ENCODE measurements at regions not wholly inside any gene's neighbourhood (a gene's known extent, or its start where the extent isn't known, plus 50 kb on each side); places are given as distances from the start of the nearest gene placed in this dataset.

DNA sequence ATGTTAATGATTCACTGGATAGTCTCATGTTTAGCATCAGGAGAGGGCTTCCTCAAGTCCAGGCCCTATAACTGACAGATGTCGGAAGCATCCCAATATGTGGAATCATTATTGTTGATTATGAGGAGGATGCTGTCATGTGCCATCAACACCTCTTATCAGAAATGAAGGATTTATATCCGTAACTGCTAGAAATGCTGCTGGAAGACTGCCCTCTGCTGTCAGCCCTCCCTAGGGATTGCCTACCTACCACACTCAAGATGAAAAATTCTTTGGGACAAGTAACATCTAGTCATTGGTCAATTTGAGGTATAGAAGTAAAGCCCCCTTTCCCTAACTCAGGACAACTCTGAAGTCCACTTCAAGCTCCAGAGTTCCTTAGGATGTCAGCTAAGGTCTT lies 1166.5 kb upstream of the NXPH2 start:
- peak; percentile 4 for DNase-seq (ENCODE audit: low spot score)

DNA sequence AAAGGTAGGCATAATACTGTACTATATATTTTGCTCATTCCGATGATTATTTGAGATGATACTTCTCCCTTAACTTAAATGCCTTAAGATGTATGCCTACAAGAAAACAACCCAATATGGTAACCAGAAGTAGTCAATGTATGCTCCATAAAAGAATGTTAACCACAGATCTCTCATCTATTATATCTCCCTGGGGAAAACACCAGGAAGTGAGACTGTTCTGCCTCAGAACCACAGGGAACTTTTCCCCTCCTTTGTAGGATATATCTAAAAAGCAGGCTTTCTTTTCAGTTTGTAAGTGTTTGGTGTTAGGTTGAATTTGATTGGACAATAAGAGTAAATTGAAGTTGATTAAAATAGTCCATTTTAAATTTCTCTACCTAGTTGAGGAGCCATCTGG lies 1160.5 kb upstream of the NXPH2 start:
- no peak for DNase-seq (ENCODE audit: low spot score)

DNA sequence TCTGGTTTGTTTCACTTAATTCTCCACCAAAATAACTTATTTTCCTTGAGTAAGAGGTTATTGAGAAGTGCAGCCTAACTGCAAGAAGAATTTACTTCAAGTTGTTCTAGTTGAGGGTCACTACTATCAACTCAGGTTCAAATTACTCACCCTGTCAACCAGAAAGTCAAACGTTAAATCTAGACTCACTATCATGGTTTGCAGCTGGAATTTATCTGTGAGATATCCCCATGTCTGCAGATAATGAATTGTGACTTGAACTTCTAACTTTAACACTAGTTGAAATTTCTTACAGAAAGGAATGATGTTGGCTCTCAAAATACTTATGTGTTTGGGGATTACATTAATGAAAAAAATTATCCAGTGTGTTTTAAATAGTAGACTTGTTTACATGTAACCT lies 1145.7 kb upstream of the NXPH2 start:
- DNase-seq (ENCODE audit: low spot score) = no peak

DNA sequence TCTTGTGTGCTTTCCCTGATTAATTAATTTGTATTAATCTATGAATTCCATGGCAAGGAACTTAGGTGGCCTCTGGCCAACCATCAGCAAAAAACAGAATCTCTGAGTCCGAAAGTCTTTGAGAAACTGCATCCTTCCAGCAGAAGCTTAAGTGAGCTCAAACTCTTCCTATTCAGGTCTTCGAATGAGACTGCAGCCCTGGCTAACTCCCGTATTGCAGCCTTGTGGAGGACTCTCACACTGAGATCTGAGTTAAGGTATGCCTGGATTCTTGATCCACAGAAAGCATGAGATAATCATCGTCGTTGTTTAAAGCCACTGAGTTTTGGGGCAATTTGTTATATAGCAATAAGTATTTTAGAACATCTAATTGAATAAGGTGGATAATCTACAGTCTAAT lies 1143.9 kb upstream of the NXPH2 start:
- DNase-seq (ENCODE audit: low spot score) = no peak

DNA sequence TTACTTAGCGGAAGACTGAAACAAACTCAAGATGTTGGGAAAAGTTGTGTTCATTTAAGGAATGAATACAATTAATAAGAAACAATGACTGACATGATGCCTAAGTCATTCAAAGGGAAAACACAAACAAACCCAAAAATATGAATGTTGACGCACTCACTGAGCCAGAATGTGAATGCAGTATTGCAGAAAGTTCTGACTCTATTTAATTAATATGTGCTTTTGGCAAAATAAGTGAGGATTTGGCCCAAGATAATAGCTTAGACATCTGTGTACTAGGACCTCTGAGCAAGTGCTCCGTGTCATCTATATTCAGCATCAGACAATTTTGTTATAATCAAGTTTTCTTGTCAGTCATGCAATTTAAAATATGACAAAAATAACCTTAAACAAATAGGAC lies 1138.8 kb upstream of the NXPH2 start:
- no peak for DNase-seq (ENCODE audit: low spot score)

DNA sequence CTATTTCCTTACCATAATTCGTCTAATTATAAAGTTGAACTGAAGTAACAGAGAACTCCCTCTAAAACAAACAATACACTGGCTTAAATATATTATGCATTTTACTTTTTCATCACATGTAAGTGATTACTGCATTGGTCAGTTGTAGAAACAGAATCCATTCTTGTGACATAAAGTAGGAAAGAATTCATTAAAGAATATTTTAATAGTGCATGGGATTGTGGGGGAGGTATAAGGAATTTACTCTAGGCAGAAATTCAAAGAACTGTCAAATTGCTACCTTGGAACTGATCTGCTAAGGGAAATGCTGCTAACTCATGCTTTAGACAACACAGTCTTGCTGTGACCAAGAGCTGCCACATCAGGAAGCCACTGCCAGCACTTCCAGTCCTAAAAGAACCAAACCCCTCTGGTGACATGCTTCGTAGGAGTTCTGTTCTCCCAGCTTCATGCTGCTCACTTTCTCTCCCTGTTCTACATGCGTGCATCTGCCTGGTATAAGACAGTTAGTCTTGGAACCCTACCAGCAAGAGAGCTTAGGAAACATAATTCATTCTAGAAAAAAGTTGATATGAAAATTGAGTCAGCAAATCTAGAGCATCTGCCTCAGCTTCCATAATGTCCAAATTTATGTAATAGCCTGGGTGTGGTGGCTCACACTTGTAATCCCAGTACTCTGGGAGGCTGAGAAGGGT lies 1137.6 kb upstream of the NXPH2 start:
- DNase-seq (ENCODE audit: low spot score) = no peak

DNA sequence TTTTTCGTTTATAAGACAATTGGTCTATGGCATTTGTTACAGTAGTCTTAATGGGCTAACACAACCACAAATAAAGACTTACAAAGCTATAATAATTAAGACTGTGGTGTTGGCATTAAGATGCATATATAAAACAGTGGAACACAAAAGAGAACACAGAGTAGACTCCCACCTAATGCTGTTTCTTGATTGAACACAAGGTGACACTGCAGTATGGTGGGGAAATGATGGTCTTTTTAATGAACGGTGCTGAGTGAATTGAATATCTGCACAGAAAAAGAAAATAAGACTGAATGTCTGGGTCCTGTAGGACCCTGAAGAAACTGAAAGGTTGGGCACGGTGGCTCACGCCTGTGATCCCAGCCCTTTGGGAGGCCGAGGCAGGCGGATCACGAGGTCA lies 1136.6 kb upstream of the NXPH2 start:
- no peak for DNase-seq (ENCODE audit: low spot score)

DNA sequence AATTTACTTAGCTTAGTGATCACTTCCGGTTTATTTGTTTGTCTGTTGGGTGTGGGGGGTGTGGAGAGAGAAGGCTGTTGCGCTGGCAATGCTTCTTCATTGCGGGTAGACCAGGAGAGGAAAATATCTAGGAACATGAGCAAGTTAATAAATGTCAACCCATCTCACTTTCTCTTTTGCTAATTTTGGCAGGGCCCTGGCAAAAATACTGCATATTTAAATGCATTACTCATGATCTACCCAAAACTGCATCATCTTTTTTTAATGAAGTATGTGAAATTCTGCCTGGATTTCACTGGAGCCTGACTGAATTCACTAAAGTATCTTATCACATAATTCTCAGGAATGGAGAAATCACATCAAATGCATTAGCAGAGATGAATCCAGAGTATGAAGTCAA lies 1131.0 kb upstream of the NXPH2 start:
- no peak for DNase-seq (ENCODE audit: low spot score)

DNA sequence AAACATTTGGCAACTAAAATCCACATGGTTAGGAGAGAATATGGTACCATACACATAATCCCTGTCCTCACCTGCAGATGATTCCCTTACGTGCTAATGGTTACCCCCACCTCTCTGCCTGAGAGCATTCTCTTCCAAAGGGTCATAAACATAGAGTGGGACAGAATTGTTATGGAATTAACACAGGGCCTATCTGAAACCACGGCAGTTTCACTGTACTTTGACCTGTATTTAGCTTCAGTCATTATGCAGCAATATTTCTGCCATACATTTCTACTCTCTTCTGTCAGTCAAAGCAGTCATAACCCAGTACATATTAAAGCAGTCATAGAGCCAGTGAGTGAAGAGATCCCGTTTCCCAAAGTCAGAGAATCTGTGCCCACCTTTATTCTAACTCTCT lies 1128.9 kb upstream of the NXPH2 start:
- peak; percentile 1 for DNase-seq (ENCODE audit: low spot score)

DNA sequence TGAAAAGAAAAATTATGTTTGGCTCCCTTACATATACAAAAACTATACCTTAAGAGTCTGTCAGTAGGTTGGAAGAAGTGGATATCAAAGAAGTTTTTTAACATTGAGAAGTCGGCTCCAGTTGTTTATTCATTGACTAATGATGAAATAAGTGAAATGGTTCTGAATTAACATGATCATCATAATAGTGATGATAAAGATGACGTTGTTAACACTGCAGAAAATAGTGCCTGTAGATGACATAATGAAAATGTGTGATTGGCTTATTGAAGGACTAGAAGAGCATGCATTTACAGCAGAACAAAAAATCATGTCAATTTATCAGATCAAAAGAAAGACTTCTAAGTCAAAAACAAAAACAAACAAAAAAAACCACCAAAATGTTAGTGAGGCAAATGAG lies 1125.4 kb upstream of the NXPH2 start:
- no peak for DNase-seq (ENCODE audit: low spot score)

DNA sequence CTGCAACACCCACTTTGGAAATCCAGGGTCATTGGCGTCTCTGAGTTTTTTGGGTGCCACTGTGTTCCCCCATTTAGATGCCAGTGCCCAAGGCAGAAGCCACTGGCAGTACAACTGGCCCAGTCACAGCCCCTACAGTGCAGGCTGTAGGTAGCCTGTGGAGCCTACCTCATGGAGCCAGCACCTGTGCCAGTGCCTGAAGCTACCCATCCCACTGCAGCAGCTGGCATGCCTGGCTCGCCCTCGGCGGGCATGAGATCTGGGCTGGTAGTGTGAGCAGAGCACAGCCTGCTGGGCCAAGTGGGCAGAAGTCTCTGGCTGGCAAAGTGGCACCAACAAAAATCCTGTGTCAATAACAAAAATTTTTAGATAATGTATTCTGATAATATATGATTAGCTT lies 1111.4 kb upstream of the NXPH2 start:
- no peak for DNase-seq (ENCODE audit: low spot score)

DNA sequence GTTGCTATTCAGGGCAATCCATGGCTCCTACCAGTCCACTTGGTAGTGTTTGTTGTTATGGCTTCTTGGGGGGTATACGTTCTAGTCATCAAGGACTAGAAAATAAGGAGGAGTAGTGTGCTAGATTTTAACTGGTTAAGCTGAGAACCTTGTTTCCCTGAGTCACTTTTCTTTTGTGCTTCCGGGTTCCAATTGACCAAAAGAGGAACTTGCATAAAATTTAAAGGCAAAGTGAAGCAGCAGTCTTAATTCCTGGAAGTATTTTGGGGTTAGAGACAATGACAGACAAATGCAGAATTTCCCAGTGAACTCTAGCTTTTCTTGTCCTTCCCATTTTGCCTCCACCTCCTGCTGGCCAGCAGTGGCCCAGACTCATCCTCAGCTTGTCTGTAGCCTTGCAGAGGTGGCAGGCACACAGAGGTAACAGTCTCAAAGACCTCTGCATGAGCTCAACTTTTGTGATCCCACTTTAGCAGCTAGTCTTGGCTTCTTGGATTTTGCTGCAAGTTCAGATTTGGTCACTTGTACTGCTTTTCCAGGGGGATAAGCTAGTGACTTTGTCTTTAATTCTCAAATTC lies 1105.8 kb upstream of the NXPH2 start:
- no peak for DNase-seq (ENCODE audit: low spot score)

DNA sequence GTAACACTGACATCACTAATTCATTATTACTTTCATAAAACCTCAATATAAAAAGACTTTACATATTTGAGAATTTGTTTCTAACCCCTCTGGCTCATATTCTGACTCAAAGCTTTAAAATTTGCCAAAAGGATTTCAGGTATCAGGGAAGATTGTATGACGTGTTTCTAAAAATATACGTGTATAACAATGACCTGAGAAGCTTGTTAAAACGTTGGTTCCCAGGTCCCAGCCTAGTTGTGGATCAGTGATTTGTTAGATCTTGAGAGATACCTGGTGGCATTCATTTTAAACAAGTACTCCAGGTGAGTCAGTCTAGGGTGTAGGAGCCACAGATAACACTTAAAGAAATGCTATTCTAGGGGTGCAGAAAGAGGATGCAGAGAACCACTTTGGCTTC lies 1096.8 kb upstream of the NXPH2 start:
- no peak for DNase-seq (ENCODE audit: low spot score)

DNA sequence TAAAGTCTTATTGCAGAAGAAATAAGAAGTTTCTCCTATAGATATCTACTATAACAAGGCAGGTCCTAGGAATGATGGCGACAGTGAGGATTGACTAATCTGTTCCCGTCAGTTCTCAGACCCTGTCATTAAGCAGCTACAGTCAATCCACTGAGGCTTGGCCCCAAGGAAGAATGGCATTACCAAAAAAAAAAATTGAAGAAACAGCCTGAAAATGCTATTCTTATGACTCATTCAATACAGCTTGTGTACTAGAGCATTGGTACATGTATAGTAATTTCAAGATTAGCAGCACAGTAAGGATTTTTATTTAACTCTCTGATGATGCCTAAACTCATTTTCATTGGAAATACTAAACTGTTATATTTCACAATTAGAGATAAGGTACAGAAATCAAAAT lies 1096.1 kb upstream of the NXPH2 start:
- DNase-seq (ENCODE audit: low spot score) = no peak

DNA sequence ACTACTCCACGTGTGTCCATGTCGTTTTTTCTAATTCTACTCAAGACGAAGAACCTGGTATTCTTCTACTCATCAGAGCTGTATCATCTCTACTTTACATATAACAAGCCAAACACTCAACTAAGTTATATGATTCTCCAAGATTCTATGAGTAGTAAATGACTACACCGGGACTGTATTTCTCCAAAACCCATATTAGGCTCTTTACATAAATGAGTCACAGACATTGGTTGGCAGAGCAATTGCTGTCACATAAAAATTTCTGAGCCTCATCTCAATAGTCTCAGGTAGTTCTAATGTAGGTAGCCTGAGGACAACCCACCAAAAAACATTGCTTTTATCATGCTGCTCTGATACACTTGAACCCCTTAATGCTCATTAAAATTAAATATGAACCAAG lies 1092.3 kb upstream of the NXPH2 start:
- no peak for DNase-seq (ENCODE audit: low spot score)

DNA sequence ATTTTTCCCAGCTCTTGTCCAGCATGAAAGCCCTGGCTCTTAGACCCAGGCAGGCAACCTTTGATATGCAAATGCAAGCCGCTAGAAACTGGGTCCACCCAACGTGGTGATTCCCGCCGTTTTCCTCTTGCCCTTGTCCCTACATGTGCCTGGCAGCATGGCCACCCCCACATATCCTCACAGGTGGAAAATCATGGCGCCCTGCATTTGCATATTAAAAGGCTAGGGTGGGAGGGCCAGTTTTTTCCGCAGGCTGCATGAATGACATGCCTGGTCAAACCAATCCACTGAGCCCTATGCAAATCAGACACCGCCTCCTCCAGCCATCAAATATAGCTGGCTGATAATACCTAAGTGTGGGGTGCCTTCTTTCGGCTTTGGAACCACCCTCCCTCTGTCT lies 1091.8 kb upstream of the NXPH2 start:
- DNase-seq (ENCODE audit: low spot score) = no peak

DNA sequence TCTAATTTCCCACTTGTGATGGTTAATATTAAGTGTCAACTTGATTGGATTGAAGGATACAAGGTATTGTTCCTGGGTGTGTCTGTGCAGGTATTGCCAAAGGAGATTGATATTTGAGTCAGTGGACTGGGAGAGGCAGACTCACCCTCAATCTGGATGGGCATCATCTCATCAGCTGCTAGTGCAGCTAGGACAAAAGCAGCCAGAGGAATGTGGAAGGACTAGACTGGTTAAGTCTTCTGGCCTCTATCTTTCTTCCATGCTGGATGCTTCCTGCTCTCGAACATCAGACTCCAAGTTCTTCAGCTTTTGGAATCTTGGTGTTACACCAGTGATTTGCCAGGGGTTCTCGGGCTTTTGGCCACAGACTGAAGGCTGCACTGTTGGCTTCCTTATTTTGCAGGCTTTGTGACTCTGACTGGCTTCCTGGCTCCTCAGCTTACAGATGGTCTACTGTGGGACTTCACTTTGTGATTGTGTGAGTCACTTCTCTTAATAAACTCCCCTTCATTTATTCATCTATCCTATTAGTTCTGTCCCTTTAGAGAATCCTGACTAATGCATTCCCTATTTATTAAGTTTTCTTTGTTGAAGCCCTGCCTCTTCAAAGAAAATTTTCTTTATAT lies 1087.5 kb upstream of the NXPH2 start:
- DNase-seq (ENCODE audit: low spot score) = no peak

DNA sequence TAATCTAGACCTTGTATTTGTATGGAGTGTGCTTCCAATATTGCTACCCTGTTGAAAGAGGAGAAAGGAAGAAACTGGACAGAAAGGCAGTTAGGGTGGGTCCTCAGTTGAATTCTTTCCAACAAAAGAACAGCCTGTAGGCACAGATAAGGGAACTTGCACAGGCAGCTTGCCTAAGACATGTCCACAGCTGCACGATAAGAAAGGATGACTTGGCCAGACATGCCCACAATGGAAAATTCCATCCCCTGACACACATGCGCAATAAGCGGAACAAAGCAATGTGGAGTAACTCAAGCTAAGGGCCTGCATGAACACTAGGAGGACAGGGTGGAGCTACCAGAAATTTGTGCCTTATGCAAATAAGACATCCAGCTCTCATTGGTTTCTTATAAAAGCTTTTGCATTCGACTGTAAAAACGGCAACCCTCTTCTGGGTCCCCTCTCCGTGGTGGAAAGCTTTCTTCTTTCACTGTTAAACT lies 1084.7 kb upstream of the NXPH2 start:
- DNase-seq (ENCODE audit: low spot score) = no peak

DNA sequence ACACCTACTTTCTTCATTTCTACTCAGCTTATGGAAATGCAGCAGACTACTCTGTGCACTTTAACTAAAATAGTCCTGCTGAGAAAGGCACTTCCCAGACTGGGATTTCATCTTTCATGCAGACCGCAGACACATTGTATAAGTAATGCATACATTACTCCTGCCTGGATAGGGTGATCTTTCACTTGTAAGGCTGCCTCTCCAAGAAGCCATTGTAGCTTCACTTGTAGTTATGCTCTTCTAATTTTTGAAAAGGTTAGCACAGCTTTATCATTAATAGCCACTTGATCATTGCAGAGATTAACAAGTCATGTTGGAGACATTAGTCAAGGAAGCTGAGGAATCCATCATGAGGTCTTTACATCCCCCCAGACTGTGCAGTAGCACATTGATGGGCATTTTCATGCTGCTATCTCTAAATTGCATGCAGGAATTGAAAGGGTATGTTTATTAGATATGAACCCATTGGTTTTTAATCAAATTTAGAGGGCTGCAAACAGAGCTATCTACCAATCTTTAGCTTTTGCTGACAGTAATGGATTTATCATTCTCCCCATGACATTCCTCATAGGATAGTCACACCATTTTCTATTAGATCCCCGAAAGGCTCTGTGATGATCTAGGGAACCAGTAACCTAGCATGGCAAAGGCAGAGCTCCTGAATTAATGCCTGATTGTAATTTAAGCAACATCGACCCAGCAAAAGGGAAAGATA lies 1074.7 kb upstream of the NXPH2 start:
- no peak for DNase-seq (ENCODE audit: low spot score)

DNA sequence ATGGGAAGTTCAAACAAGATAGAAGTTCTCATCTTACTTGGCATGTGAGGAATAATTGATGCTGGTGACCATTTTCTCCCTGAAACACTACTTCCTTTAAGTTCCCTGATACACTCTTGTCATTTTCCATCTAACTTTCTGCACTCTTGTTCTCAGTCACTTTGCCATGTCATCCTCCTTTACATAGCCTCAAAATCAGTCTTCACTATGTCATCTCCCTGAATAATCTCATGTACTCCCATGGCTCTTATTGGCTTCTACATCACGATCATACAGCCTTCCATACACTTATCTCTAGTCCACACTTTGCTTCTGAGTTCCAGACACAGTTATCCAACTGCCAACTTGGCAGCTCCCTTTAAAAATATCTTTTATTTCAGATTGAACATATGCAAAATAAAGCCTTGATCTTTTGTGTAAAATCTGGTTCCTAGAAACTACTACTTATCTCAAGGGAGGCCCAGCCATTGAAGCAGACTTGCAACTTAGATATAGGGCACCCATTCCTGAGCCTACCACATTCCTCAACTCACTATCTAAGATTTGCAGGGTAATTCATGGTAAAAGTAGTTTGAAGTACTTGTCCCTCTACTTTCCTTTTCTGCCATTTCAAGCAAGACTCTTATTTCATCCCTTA lies 1070.2 kb upstream of the NXPH2 start:
- no peak for DNase-seq (ENCODE audit: low spot score)

DNA sequence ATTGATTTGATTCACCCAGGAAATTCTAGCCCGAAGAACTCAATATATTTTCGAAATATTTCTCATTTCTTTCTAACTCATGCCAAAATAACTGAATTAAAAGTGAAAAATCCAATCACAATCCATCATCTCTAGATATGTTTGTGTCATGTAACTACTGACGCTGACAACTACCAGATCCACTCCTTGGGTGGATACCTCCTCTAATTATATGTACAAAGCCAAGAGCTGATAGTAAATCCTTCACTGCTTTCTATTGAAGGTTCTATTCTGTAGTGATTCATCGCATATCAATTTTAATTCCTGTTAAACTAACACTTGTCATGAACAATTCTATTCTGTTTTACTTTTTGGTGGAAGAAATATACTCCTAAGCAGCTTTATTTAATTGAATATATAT lies 1056.6 kb upstream of the NXPH2 start:
- DNase-seq (ENCODE audit: low spot score) = no peak

DNA sequence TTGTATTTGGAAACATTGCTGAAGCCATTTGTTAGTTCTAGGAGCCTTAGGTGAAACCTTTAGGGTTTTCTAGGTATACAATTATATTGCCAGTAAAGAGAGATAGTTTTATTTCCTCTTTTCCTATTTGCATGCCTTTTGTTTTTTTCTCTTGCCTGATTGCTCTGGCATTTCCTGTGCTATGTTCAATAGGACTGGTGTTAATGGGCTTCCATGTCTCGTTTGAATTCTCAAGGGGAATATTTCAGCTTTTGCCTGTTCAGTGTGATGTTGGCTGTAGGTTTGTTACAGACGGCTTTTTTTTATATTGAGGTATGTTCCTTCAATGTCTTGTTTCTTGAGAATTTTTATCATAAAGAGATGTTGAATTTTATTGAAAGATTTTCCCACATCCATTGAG lies 1054.9 kb upstream of the NXPH2 start:
- DNase-seq (ENCODE audit: low spot score) = no peak

DNA sequence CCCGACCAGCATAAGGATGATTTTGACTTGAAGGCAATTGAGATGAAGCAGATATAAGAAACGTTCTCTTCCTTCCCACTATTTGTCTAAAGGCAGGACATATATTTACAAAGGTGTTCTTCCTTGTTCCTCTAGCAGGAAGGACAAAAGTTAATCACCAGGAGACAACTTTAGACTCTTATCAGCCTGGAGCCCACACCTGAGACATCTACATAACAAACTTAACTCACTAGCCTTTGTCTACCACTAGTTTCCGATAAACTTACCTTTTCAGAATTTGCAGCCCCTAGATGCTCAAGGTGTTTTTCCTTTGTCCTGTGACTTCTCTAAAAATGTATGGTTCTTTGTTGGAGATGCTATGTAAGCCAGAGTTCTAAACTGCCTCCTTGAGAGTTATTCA lies 1047.8 kb upstream of the NXPH2 start:
- DNase-seq (ENCODE audit: low spot score) = no peak

Measured in HuH-7 (cell line).